ENCODE measurements at regions not wholly inside any gene's neighbourhood (a gene's known extent, or its start where the extent isn't known, plus 50 kb on each side); places are given as distances from the start of the nearest gene placed in this dataset.

DNA sequence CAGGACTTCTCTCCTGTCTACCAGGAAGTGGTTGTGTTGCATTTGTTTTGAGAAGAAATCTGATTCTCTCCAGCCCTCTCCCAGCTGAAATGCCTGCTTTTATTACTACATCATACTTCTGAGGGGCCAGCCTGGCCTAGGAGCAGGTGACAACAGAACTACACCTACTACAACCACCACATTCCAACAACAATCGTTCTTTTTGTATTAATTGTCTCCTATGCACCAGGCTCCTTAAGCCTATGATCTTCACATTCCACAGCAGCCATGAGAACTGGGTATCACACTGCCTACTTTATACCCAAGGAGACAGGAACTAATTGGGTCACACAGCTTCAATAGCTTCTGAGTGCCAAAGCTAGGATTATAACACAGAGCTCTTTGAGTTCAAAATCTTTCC, 167.7 kb downstream of the TDRD15 start:
- no peaks in the 10 kb centered on the region for H3K9me3 ChIP-seq (ENCODE audit: insufficient read depth, low read length)
- no peaks in the 10 kb centered on the region for H3K9me2 ChIP-seq (replicated peaks; ENCODE audit: insufficient read depth, low read length)
- H2AFZ ChIP-seq (ENCODE audit: low read depth, low read length, severe bottlenecking): no peak overlapping the region
- no peak overlapping the region for H3K9ac ChIP-seq (ENCODE audit: low read length)
- no peaks in the 10 kb centered on the region for H3F3A ChIP-seq (ENCODE audit: insufficient read depth)
- no peaks in the 10 kb centered on the region for H3K36me3 ChIP-seq (ENCODE audit: low read length)
- no peaks in the 10 kb centered on the region for H4K20me1 ChIP-seq (ENCODE audit: low read depth, low read length)
- H3K27me3 ChIP-seq (ENCODE audit: low read length): no peaks in the 10 kb centered on the region
- TF ChIP-seq EZH2phosphoT487 (conservative IDR thresholded peaks at IDR 0.05; ENCODE audit: low read length) (no peak), CTCF (IDR thresholded peaks at IDR 0.05; ENCODE audit: insufficient read depth, low read length, poor library complexity, severe bottlenecking) (no peak)
- H3K27ac ChIP-seq (ENCODE audit: low read depth, low read length): no peak overlapping the region
- no peak overlapping the region for H3K4me3 ChIP-seq (ENCODE audit: insufficient read depth, low read length, poor library complexity, severe bottlenecking)
- no peaks in the 10 kb centered on the region for H3K79me2 ChIP-seq (ENCODE audit: insufficient read depth, low read length)
- H3K4me2 ChIP-seq (ENCODE audit: low read depth, low read length, poor library complexity, severe bottlenecking): no peak overlapping the region

DNA sequence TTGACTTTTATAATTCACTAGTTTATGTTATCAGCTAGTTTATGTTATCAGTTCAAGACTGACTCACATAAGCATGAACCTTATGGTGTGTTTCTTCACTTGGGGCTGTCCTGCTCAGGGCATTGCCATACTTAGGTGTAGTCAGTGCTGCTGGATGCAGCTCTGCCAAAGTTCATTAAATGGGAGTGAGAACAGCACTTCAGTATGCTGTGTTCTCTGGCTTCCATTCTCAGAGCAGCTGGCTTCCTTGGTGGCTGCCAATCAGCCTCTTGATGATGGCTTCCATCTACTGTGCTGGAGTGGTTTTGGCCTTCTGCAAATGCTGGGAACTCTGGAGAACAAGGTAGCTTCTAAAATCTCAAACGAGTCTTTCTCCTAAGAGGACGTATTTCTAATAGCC, 170.7 kb downstream of the TDRD15 start:
- Histone ChIP-seq H3K9me2 (replicated peaks; ENCODE audit: insufficient read depth, low read length) (no peaks in the 10 kb centered on the region), H3K4me3 (ENCODE audit: insufficient read depth, low read length, poor library complexity, severe bottlenecking) (no peak overlapping the region), H3K9ac (ENCODE audit: low read length) (no peak overlapping the region), H3F3A (ENCODE audit: insufficient read depth) (no peaks in the 10 kb centered on the region), H3K9me3 (ENCODE audit: insufficient read depth, low read length) (no peaks in the 10 kb centered on the region), H2AFZ (ENCODE audit: low read depth, low read length, severe bottlenecking) (no peak overlapping the region), H3K4me2 (ENCODE audit: low read depth, low read length, poor library complexity, severe bottlenecking) (no peak overlapping the region), H3K27ac (ENCODE audit: low read depth, low read length) (no peak overlapping the region), H3K79me2 (ENCODE audit: insufficient read depth, low read length) (no peaks in the 10 kb centered on the region), H3K36me3 (ENCODE audit: low read length) (no peaks in the 10 kb centered on the region), H4K20me1 (ENCODE audit: low read depth, low read length) (no peaks in the 10 kb centered on the region), H3K27me3 (ENCODE audit: low read length) (peaks cover 3% of the 10 kb centered on the region)
- TF ChIP-seq CTCF (IDR thresholded peaks at IDR 0.05; ENCODE audit: insufficient read depth, low read length, poor library complexity, severe bottlenecking): no peak
- TF ChIP-seq EZH2phosphoT487 (conservative IDR thresholded peaks at IDR 0.05; ENCODE audit: low read length): no peak

- no peak overlapping the region for H2AFZ ChIP-seq (ENCODE audit: low read depth, low read length, severe bottlenecking)
- peaks cover 3% of the 10 kb centered on the region for H3K27me3 ChIP-seq (ENCODE audit: low read length)
- H3K4me2 ChIP-seq (ENCODE audit: low read depth, low read length, poor library complexity, severe bottlenecking): no peak overlapping the region
- H3K9me2 ChIP-seq (replicated peaks; ENCODE audit: insufficient read depth, low read length): no peaks in the 10 kb centered on the region
- H3K9me3 ChIP-seq (ENCODE audit: insufficient read depth, low read length): no peaks in the 10 kb centered on the region
- TF ChIP-seq CTCF (IDR thresholded peaks at IDR 0.05; ENCODE audit: insufficient read depth, low read length, poor library complexity, severe bottlenecking): no peak
- TF ChIP-seq EZH2phosphoT487 (conservative IDR thresholded peaks at IDR 0.05; ENCODE audit: low read length): no peak
- H3K9ac ChIP-seq (ENCODE audit: low read length): no peak overlapping the region
- H3K36me3 ChIP-seq (ENCODE audit: low read length): no peaks in the 10 kb centered on the region
- H3F3A ChIP-seq (ENCODE audit: insufficient read depth): no peaks in the 10 kb centered on the region
- no peaks in the 10 kb centered on the region for H4K20me1 ChIP-seq (ENCODE audit: low read depth, low read length)
- H3K27ac ChIP-seq (ENCODE audit: low read depth, low read length): no peak overlapping the region
- H3K79me2 ChIP-seq (ENCODE audit: insufficient read depth, low read length): no peaks in the 10 kb centered on the region
- H3K4me3 ChIP-seq (ENCODE audit: insufficient read depth, low read length, poor library complexity, severe bottlenecking): no peak overlapping the region
Observed at GRCh38 chr2:21299411-21299810, 175.6 kb downstream of the TDRD15 start.
